ENCODE measurements at regions not wholly inside any gene's neighbourhood (a gene's known extent, or its start where the extent isn't known, plus 50 kb on each side); places are given as distances from the start of the nearest gene placed in this dataset.

GRCh38 chr5:61802456-61802855, 470.4 kb downstream of the ZSWIM6 start:
- DNase-seq: no peak

GRCh38 chr5:61805101-61805500, 473.0 kb downstream of the ZSWIM6 start:
- peak; percentile 70 for DNase-seq

GRCh38 chr5:61806491-61807020, 474.5 kb downstream of the ZSWIM6 start:
- DNase-seq: peak; percentile 12

- no peak for DNase-seq
These were observed 476.0 kb downstream of the ZSWIM6 start for GRCh38 chr5:61808091-61808490.

- DNase-seq: no peak
These were observed 476.9 kb downstream of the ZSWIM6 start for GRCh38 chr5:61808909-61809308.

- DNase-seq: no peak
These were observed 477.6 kb downstream of the ZSWIM6 start for GRCh38 chr5:61809651-61810050.

- peak; percentile 41 for DNase-seq
These were observed 479.0 kb downstream of the ZSWIM6 start for GRCh38 chr5:61811052-61811451.

- DNase-seq: no peak
These were observed 481.3 kb downstream of the ZSWIM6 start for GRCh38 chr5:61813361-61813760.

GRCh38 chr5:61815339-61815738, 483.3 kb downstream of the ZSWIM6 start:
- no peak for DNase-seq

- DNase-seq: no peak
These were observed 484.1 kb downstream of the ZSWIM6 start for GRCh38 chr5:61816146-61816545.

- no peak for DNase-seq
These were observed 484.8 kb downstream of the ZSWIM6 start for GRCh38 chr5:61816585-61817450.

- peak; percentile 59 for DNase-seq
These were observed 485.6 kb downstream of the ZSWIM6 start for GRCh38 chr5:61817472-61818326.

- no peak for DNase-seq
These were observed 485.2 kb upstream of the KIF2A start for GRCh38 chr5:61820836-61821235.

GRCh38 chr5:61821561-61821960, 484.4 kb upstream of the KIF2A start:
- DNase-seq: no peak

- DNase-seq: no peak
These were observed 483.4 kb upstream of the KIF2A start for GRCh38 chr5:61822584-61822983.

- DNase-seq: no peak
These were observed 482.9 kb upstream of the KIF2A start for GRCh38 chr5:61823065-61823464.

- DNase-seq: no peak
These were observed 482.2 kb upstream of the KIF2A start for GRCh38 chr5:61823781-61824180.

- no peak for DNase-seq
These were observed 481.6 kb upstream of the KIF2A start for GRCh38 chr5:61824396-61824795.

GRCh38 chr5:61827445-61827975, 478.5 kb upstream of the KIF2A start:
- no peak for DNase-seq

- DNase-seq: no peak
These were observed 477.1 kb upstream of the KIF2A start for GRCh38 chr5:61828856-61829255.

GRCh38 chr5:61831736-61832135, 474.3 kb upstream of the KIF2A start:
- no peak for DNase-seq

- DNase-seq: no peak
These were observed 468.2 kb upstream of the KIF2A start for GRCh38 chr5:61837788-61838187.

- DNase-seq: peak; percentile 14
These were observed 465.6 kb upstream of the KIF2A start for GRCh38 chr5:61840361-61840760.

All from fibroblast of upper back skin (primary cell).